GM12875 (cell line): ENCODE measurements at regions not wholly inside any gene's neighbourhood (a gene's known extent, or its start where the extent isn't known, plus 50 kb on each side); places are given as distances from the start of the nearest gene placed in this dataset.

ENCODE experiments used
- H3K4me3 ChIP-seq: one replicate; pipeline ENCODE4 v1.5.1; 2011; ENCODE audit warnings: low read depth, low read length, control low read depth
- TF ChIP-seq, protein P1 (sequence below): IDR thresholded peaks from 2 replicates; pipeline ENCODE4 v1.5.1; 2011; ENCODE audit warnings: low read depth, mild to moderate bottlenecking, control low read depth, inconsistent platforms, low read length, moderate library complexity, borderline replicate concordance; ENCODE audit not compliant: insufficient read depth

DNA sequence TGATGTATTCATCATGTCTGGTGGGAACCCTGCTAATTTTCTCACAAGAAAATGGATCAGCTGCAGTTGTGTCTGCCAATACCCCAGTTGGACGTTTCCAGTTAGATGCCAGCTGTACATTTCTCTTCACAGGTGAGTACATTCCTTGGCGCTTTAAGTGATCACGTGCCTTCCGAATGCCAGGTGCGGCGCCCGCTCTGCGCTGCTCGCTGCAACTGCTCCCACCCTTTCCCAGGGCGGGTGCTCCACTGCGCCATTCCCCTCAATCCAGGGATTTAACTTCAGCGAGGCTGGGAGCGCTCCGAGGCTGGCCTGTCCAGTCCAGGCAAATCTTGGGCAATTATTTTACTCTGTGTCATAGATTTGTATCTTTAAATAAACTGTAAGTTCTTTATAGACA lies 225.0 kb upstream of the RAB6C start:
- TF ChIP-seq, protein P1, sequence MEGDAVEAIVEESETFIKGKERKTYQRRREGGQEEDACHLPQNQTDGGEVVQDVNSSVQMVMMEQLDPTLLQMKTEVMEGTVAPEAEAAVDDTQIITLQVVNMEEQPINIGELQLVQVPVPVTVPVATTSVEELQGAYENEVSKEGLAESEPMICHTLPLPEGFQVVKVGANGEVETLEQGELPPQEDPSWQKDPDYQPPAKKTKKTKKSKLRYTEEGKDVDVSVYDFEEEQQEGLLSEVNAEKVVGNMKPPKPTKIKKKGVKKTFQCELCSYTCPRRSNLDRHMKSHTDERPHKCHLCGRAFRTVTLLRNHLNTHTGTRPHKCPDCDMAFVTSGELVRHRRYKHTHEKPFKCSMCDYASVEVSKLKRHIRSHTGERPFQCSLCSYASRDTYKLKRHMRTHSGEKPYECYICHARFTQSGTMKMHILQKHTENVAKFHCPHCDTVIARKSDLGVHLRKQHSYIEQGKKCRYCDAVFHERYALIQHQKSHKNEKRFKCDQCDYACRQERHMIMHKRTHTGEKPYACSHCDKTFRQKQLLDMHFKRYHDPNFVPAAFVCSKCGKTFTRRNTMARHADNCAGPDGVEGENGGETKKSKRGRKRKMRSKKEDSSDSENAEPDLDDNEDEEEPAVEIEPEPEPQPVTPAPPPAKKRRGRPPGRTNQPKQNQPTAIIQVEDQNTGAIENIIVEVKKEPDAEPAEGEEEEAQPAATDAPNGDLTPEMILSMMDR = no peak
- no peak overlapping the region for H3K4me3 ChIP-seq

DNA sequence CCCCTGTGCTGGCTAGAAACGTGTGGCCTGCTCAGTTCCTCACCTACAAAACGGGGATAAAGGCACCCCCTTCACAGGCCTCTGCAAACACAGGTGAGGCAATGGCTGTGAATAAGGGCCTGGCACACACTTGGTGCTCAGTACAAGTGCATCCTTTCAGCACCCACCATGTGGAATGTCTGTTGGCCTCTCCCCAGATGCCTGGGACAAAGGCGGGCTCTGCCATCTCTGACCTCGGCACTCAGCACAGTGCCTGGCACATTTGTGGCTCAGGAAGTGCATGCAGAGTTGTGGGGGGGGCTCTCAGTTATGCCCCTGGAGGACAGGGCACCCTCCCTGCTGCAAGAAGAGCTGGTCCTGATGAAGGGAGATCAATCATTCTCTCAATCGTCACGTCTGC lies 224.6 kb upstream of the RAB6C start:
- TF ChIP-seq, protein P1 = no peak
- H3K4me3 ChIP-seq = no peak overlapping the region

DNA sequence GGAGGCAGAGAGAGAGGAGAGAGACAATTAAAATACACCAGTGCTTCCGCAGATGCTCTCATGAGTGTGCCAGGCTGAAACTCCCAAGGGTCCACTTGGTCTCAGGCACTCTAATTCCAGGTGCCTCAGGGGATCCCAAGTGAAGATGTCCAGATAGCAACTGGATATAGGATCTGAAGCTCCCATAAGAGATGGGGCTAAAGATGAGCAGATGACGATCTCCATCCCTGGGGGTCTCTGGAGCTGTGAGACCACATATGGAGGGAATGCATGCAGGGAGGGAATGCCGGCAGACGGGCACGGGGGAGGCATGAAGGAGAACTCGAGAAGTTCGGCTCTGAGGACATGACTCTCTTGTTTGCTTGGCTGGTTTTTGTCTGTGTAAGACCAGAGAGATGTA lies 223.7 kb upstream of the RAB6C start:
- TF ChIP-seq, protein P1 = no peak
- no peak overlapping the region for H3K4me3 ChIP-seq

DNA sequence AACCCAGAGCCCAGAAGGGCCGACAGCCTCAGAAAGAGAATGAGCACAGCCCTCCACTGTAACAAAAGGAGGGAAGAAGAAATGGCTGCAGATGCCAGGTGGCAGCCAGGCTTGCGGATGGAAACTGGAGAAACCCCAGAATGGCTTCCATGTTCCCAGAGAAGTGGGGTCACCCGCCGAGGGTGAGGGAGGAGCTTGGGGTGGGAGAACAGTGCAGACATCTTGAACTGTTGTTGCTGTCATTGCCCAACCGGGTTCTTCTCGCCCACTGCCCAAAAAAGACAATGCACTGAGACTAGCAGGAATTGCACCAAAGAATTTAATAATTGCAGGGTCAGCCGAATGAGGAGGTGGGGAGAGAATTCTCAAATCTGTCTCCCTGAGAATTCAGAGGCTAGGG lies 223.2 kb upstream of the RAB6C start:
- H3K4me3 ChIP-seq = no peak overlapping the region
- TF ChIP-seq, protein P1 = no peak

DNA sequence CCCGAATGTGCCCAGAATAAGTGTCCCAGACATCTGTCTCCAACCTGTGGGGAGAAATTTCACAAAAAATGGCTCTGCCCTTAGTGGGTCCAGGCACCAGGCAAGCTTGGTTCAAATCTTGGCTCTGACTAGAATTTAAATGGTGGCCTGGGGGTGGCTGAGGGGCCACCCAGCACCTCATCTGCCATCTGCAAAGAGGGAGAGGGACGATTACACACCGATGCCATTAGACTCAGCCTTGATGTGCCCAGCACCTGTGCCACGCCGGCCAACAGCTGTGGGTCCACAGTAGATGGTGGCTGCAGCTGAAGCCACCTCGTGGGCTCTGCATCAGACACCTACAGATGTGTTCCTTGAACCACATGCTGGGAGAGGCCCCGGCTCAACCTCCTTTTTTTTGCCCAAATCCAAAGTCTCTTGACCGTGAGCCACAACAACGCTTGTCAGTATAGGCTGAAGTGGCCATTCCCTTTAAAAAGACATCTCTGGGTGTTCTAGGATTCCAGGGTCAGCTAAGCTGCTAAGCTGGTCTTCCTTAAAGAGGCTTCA lies 222.0 kb upstream of the RAB6C start:
- TF ChIP-seq, protein P1 = no peak
- H3K4me3 ChIP-seq = no peak overlapping the region

DNA sequence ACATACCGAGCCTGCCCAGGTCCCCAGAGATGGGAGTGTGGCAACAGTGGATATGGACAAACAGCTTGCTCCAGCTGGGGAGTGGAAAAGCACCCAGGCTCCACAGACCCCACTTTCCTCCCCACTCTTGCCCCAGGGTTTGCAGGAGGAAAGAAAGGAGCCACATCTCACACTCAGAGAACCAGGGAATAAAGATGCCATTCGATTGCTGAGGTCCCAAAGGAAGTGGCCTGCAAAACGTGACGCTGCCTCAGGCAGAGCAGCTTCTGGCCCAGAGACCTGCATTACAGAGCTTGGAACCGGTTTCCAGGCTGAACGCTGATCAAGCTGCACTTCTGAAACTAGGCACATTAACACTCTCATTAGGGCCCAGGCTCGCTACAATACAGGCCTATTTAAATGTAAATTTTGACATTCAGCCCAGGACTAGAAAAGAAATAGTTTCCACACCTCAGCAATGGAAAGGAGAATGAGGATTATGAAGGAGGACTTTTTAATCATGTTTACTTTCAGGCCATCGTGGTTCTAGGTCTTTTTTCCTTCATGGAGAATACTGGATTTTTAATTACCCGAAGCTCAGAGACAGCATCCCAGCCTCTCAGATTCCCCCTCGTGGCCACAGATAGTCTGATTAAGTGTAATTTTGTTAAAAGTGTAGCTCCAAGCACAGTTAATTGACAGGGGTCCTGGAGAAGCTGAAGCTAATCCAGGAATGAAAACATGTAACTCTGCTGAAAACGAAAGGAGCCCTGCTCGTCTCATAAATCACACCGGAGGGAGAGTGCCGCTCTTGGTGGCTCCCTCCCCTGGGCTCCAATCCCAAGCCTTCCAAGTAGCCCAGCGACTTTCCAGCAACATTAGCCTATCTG lies 221.3 kb upstream of the RAB6C start:
- no peak overlapping the region for H3K4me3 ChIP-seq
- TF ChIP-seq, protein P1 = no peak
